ENCODE measurements at regions not wholly inside any gene's neighbourhood (a gene's known extent, or its start where the extent isn't known, plus 50 kb on each side); places are given as distances from the start of the nearest gene placed in this dataset.

DNA sequence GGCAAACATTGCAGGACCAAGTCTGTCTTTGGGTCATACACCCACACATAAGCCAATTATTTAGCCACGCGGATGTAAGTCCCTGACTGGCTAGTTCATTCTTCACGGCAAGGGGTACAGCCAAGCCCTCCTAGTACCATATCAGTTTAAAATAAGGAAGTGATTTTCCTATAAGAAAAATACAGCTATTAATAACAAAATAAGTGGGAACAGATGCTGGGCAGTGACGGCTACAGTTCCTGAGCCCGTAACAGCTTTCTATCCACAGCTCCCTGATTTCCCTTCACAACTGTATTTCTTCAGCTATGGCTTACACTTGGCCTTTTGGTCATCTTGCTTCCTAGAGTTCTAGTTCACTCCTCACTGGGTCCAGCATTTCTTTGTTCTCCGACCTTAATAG lies 542.4 kb upstream of the C16orf82 start:
- H3K27me3 ChIP-seq: no peaks in the 10 kb centered on the region
- H3K4me3 ChIP-seq: no peak overlapping the region
- H3K36me3 ChIP-seq: no peaks in the 10 kb centered on the region
- TF ChIP-seq, protein P1, sequence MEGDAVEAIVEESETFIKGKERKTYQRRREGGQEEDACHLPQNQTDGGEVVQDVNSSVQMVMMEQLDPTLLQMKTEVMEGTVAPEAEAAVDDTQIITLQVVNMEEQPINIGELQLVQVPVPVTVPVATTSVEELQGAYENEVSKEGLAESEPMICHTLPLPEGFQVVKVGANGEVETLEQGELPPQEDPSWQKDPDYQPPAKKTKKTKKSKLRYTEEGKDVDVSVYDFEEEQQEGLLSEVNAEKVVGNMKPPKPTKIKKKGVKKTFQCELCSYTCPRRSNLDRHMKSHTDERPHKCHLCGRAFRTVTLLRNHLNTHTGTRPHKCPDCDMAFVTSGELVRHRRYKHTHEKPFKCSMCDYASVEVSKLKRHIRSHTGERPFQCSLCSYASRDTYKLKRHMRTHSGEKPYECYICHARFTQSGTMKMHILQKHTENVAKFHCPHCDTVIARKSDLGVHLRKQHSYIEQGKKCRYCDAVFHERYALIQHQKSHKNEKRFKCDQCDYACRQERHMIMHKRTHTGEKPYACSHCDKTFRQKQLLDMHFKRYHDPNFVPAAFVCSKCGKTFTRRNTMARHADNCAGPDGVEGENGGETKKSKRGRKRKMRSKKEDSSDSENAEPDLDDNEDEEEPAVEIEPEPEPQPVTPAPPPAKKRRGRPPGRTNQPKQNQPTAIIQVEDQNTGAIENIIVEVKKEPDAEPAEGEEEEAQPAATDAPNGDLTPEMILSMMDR (IDR thresholded peaks at IDR 0.05): no peak
- TF ChIP-seq POLR2AphosphoS5 (IDR thresholded peaks at IDR 0.05; ENCODE audit: insufficient read depth in 1 of 2, low read depth in 1 of 2) (no peak), POLR2A (IDR thresholded peaks at IDR 0.05) (no peak)
- no peaks in the 10 kb centered on the region for H3K4me1 ChIP-seq
- peak in 1 of 2 donors; percentile 12 for DNase-seq (ENCODE audit: extremely low spot score in 2 of 2)
- intact Hi-C loops (cut with DNase I): no loop called here
- no peaks in the 10 kb centered on the region for H3K9me3 ChIP-seq
- H3K27ac ChIP-seq: no peak overlapping the region

DNA sequence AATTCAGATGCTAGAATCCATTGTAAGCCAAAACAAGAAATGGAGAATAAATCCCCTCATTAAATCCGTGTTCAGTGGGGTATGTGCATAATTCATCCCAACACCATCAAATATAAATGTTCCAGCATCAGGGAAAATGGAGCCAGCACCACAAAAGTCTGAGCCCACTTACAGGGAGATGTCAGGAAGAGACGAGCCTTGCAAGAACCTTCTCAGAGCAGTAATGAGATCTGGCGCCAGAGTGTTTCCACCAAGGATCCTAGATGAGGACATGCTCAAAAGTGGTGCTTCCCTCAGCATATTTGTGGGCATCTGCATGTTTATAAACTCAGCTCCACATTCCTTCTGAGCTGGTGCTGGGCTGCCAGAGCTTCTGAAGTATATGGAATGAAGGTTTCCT lies 541.9 kb upstream of the C16orf82 start:
- Histone ChIP-seq H3K4me3 (no peak overlapping the region), H3K4me1 (no peaks in the 10 kb centered on the region), H3K9me3 (no peaks in the 10 kb centered on the region), H3K27ac (no peak overlapping the region), H3K27me3 (no peaks in the 10 kb centered on the region), H3K36me3 (no peaks in the 10 kb centered on the region)
- no peak for TF ChIP-seq POLR2AphosphoS5 (IDR thresholded peaks at IDR 0.05; ENCODE audit: insufficient read depth in 1 of 2, low read depth in 1 of 2)
- TF ChIP-seq, protein P1 (IDR thresholded peaks at IDR 0.05): no peak
- TF ChIP-seq POLR2A (IDR thresholded peaks at IDR 0.05): no peak
- DNase-seq (ENCODE audit: extremely low spot score in 2 of 2): no peak
- intact Hi-C loops (cut with DNase I): no loop called here

DNA sequence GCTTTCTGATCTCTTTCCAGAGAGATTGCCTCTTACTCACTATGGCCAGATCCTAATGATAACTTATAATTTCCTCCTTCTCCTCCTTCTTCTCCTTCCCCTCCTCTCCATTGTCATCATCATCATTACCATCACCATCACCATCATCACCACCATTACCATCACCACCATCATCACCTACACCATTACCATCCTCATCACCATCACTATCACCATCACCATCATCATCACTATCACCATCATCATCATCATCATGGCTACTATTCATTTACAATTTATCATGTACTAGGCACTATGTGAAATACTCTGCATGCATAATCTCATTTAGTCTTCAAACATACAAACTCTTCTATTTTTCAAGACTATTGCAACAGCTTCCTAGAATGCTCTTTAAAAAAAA lies 540.9 kb upstream of the C16orf82 start:
- TF ChIP-seq POLR2AphosphoS5 (IDR thresholded peaks at IDR 0.05; ENCODE audit: insufficient read depth in 1 of 2, low read depth in 1 of 2) (no peak), POLR2A (IDR thresholded peaks at IDR 0.05) (no peak)
- TF ChIP-seq, protein P1 (IDR thresholded peaks at IDR 0.05): no peak
- Histone ChIP-seq H3K9me3 (no peaks in the 10 kb centered on the region), H3K4me3 (no peak overlapping the region), H3K4me1 (no peaks in the 10 kb centered on the region), H3K27me3 (no peaks in the 10 kb centered on the region), H3K27ac (no peak overlapping the region), H3K36me3 (no peaks in the 10 kb centered on the region)
- intact Hi-C loops (cut with DNase I): no loop called here
- no peak for DNase-seq (ENCODE audit: extremely low spot score in 2 of 2)

DNA sequence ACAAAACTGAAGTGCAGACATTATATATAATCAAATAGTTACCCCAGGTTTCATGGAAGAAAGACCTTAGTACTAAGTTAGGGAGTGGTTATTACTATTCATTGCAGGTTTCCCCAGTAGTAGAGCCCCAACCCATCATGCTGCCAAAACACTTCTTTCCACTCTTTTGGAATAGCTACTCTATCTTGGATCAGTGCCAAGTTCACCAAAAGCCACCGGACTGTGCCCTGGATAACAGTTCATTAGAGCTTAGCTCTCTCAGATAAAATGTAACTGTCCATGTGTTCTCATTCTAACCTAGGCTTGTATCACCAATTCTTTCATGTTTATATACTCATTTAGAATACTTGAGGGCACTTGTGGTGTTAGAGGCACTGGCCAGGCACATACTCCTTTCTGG lies 540.1 kb upstream of the C16orf82 start:
- Histone ChIP-seq H3K27ac (no peak overlapping the region), H3K4me1 (no peaks in the 10 kb centered on the region), H3K36me3 (no peaks in the 10 kb centered on the region), H3K9me3 (no peaks in the 10 kb centered on the region), H3K4me3 (no peak overlapping the region), H3K27me3 (no peaks in the 10 kb centered on the region)
- TF ChIP-seq POLR2A (IDR thresholded peaks at IDR 0.05): no peak
- TF ChIP-seq, protein P1 (IDR thresholded peaks at IDR 0.05): no peak
- no peak for TF ChIP-seq POLR2AphosphoS5 (IDR thresholded peaks at IDR 0.05; ENCODE audit: insufficient read depth in 1 of 2, low read depth in 1 of 2)
- peak in 1 of 2 donors; percentile 16 for DNase-seq (ENCODE audit: extremely low spot score in 2 of 2)
- intact Hi-C loops (cut with DNase I): no loop called here

GRCh38 chr16:26530584-26531289 lies 536.0 kb upstream of the C16orf82 start:
- Histone ChIP-seq H3K9me3 (no peaks in the 10 kb centered on the region), H3K27ac (no peak overlapping the region), H3K36me3 (no peaks in the 10 kb centered on the region), H3K27me3 (no peaks in the 10 kb centered on the region), H3K4me1 (no peaks in the 10 kb centered on the region), H3K4me3 (no peak overlapping the region)
- no peak for DNase-seq (ENCODE audit: extremely low spot score in 2 of 2)
- intact Hi-C loops (cut with DNase I): no loop called here
- TF ChIP-seq POLR2A (IDR thresholded peaks at IDR 0.05): no peak
- TF ChIP-seq, protein P1 (IDR thresholded peaks at IDR 0.05): no peak
- no peak for TF ChIP-seq POLR2AphosphoS5 (IDR thresholded peaks at IDR 0.05; ENCODE audit: insufficient read depth in 1 of 2, low read depth in 1 of 2)

Measured in vagina (tissue), 2 donors.